Liver (tissue), 8 donors: ENCODE measurements at regions not wholly inside any gene's neighbourhood (a gene's known extent, or its start where the extent isn't known, plus 50 kb on each side); places are given as distances from the start of the nearest gene placed in this dataset.

ENCODE experiments used
- DNase-seq: peaks from one replicate; pipeline ENCODE4 v3.0.0-alpha.2; 2017; ENCODE audit warnings: low spot score
- H3K27ac ChIP-seq, 2 donors: one replicate each; pipeline ENCODE4 v1.7.0; 2013; ENCODE audit warnings: inconsistent platforms in 2 of 2, low read length in 2 of 2, control low read depth in 1 of 2, low read depth in 1 of 2, mild to moderate bottlenecking in 1 of 2
- H3K27me3 ChIP-seq, 4 donors: one replicate each; pipeline versions ENCODE4 v1.6.1 to v1.7.0; 2013; ENCODE audit warnings: low read length in 3 of 4, inconsistent platforms in 1 of 4, mild to moderate bottlenecking in 1 of 4, moderate library complexity in 1 of 4; ENCODE audit not compliant: control insufficient read depth in 4 of 4, insufficient read depth in 4 of 4
- H3K36me3 ChIP-seq, 4 donors: one replicate each; pipeline versions ENCODE4 v1.6.1 to v1.7.0; 2013; ENCODE audit warnings: low read length in 3 of 4, mild to moderate bottlenecking in 3 of 4, low read depth in 1 of 4, moderate library complexity in 1 of 4; ENCODE audit not compliant: control insufficient read depth in 4 of 4, insufficient read depth in 3 of 4
- H3K4me1 ChIP-seq, 4 donors: one replicate each; pipeline versions ENCODE4 v1.6.1 to v1.7.0; 2013; ENCODE audit warnings: low read length in 3 of 4, mild to moderate bottlenecking in 3 of 4, moderate library complexity in 1 of 4; ENCODE audit not compliant: control insufficient read depth in 4 of 4, insufficient read depth in 4 of 4
- H3K4me3 ChIP-seq, 3 donors: one replicate each; pipeline versions ENCODE4 v1.6.1 to v1.7.0; 2013; ENCODE audit warnings: low read length in 3 of 3, control low read depth in 1 of 3, low read depth in 1 of 3, mild to moderate bottlenecking in 1 of 3
- H3K9ac ChIP-seq, 2 donors: one replicate each; pipeline ENCODE4 v1.7.0; 2013; ENCODE audit warnings: low read length in 2 of 2, mild to moderate bottlenecking in 2 of 2, moderate library complexity in 2 of 2, control low read depth in 1 of 2, low read depth in 1 of 2
- H3K9me3 ChIP-seq, 4 donors: one replicate each; pipeline versions ENCODE4 v1.6.1 to v1.7.0; 2013; ENCODE audit warnings: low read length in 3 of 4; ENCODE audit not compliant: control insufficient read depth in 4 of 4
- NR2F2 ChIP-seq: IDR thresholded peaks from 2 replicates; pipeline ENCODE4 v1.6.1; 2016; ENCODE audit warnings: antibody characterized with exemption
- RAD21 ChIP-seq, 2 donors: IDR thresholded peaks; 2 replicates each; pipeline ENCODE4 v1.6.1; 2016; ENCODE audit warnings: antibody characterized with exemption in 2 of 2, mild to moderate bottlenecking in 2 of 2
- RXRA ChIP-seq, 2 donors: IDR thresholded peaks; 2 replicates each; pipeline ENCODE4 v1.6.1; 2017 to 2018; ENCODE audit warnings: antibody characterized with exemption in 2 of 2, mild to moderate bottlenecking in 1 of 2
- SP1 ChIP-seq: IDR thresholded peaks from 2 replicates; pipeline ENCODE4 v1.6.1; 2018; ENCODE audit warnings: antibody characterized with exemption, mild to moderate bottlenecking
- TAF1 ChIP-seq: conservative IDR thresholded peaks from 2 replicates; pipeline ENCODE4 v1.6.1; 2016; ENCODE audit warnings: antibody characterized with exemption, mild to moderate bottlenecking
- YY1 ChIP-seq: IDR thresholded peaks from 2 replicates; pipeline ENCODE4 v1.6.1; 2016; ENCODE audit warnings: antibody characterized with exemption, mild to moderate bottlenecking
- WGBS: extraction: QIAGEN DNeasy Blood & Tissue Kit; methylation state at CpG from one replicate; pipeline ENCODE4 v1.1.7; 2013; 5-methylcytosine and 5-hydroxymethylcytosine counted together
- TF ChIP-seq, protein P1 (sequence below): IDR thresholded peaks from 2 replicates; pipeline ENCODE4 v1.6.1; 2016; ENCODE audit warnings: antibody characterized with exemption
- TF ChIP-seq, protein P2 (sequence below): IDR thresholded peaks from 2 replicates; pipeline ENCODE4 v1.6.1; 2016; ENCODE audit warnings: antibody characterized with exemption
- TF ChIP-seq, protein P3 (sequence below): IDR thresholded peaks from 2 replicates; pipeline ENCODE4 v1.6.1; 2016; ENCODE audit warnings: antibody characterized with exemption
- TF ChIP-seq, protein P4 (sequence below): fragments of 150-350 bp; IDR thresholded peaks from 2 replicates; pipeline ENCODE4 v1.5.1; 2017; ENCODE audit warnings: improper control_type of control experiment, low read depth, low read length; ENCODE audit not compliant: missing input control
- TF ChIP-seq, protein P5 (sequence below): IDR thresholded peaks from 2 replicates; pipeline ENCODE4 v1.6.1; 2016; ENCODE audit warnings: antibody characterized with exemption, mild to moderate bottlenecking
- donor health status: healthy.
- donor health status: healthy.
- donor health status: healthy.
- donor health status: healthy.
- donor health status: healthy.

DNA sequence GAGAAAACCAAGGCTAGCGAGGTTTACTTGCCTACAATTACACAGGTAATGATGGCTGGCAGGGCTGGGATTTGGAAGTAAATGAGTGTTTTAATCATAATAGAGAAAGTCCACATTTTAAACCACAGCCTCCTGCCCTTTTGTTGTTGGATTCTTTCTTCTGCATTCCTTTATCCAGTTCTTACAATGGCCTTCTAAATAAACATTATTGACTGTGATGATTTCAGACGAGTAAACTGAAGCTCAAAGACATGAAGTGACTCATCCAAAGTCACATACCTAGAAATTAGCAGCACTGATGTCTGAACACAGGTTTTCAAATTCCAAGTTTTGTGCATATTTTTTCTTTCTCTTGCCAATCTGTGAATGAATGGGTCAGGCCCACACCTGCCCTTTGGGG is 51.2 kb upstream of the C1QTNF7 start:
- DNase-seq, result no peak
- Histone ChIP-seq H3K9me3 (no peaks in the 10 kb centered on the region), H3K36me3 (no peaks in the 10 kb centered on the region), H3K4me3 (no peak overlapping the region), H3K27me3 (no peaks in the 10 kb centered on the region), H3K27ac (no peak overlapping the region), H3K4me1 (no peaks in the 10 kb centered on the region), H3K9ac (no peak overlapping the region)
- 73% methylated on average over 2 of the region's 2 CpGs for WGBS
- TF ChIP-seq RAD21 (IDR thresholded peaks at IDR 0.05) (no peak), SP1 (no peak), RXRA (IDR thresholded peaks at IDR 0.05) (no peak), YY1 (no peak), TAF1 (no peak), NR2F2 (no peak)
- TF ChIP-seq, protein P1, sequence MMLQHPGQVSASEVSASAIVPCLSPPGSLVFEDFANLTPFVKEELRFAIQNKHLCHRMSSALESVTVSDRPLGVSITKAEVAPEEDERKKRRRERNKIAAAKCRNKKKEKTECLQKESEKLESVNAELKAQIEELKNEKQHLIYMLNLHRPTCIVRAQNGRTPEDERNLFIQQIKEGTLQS, result no peak
- TF ChIP-seq, protein P2, sequence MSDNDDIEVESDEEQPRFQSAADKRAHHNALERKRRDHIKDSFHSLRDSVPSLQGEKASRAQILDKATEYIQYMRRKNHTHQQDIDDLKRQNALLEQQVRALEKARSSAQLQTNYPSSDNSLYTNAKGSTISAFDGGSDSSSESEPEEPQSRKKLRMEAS, result no peak
- TF ChIP-seq, protein P3, sequence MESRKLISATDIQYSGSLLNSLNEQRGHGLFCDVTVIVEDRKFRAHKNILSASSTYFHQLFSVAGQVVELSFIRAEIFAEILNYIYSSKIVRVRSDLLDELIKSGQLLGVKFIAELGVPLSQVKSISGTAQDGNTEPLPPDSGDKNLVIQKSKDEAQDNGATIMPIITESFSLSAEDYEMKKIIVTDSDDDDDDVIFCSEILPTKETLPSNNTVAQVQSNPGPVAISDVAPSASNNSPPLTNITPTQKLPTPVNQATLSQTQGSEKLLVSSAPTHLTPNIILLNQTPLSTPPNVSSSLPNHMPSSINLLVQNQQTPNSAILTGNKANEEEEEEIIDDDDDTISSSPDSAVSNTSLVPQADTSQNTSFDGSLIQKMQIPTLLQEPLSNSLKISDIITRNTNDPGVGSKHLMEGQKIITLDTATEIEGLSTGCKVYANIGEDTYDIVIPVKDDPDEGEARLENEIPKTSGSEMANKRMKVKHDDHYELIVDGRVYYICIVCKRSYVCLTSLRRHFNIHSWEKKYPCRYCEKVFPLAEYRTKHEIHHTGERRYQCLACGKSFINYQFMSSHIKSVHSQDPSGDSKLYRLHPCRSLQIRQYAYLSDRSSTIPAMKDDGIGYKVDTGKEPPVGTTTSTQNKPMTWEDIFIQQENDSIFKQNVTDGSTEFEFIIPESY, result no peak
- TF ChIP-seq, protein P4, sequence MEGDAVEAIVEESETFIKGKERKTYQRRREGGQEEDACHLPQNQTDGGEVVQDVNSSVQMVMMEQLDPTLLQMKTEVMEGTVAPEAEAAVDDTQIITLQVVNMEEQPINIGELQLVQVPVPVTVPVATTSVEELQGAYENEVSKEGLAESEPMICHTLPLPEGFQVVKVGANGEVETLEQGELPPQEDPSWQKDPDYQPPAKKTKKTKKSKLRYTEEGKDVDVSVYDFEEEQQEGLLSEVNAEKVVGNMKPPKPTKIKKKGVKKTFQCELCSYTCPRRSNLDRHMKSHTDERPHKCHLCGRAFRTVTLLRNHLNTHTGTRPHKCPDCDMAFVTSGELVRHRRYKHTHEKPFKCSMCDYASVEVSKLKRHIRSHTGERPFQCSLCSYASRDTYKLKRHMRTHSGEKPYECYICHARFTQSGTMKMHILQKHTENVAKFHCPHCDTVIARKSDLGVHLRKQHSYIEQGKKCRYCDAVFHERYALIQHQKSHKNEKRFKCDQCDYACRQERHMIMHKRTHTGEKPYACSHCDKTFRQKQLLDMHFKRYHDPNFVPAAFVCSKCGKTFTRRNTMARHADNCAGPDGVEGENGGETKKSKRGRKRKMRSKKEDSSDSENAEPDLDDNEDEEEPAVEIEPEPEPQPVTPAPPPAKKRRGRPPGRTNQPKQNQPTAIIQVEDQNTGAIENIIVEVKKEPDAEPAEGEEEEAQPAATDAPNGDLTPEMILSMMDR, result no peak
- TF ChIP-seq, protein P5, sequence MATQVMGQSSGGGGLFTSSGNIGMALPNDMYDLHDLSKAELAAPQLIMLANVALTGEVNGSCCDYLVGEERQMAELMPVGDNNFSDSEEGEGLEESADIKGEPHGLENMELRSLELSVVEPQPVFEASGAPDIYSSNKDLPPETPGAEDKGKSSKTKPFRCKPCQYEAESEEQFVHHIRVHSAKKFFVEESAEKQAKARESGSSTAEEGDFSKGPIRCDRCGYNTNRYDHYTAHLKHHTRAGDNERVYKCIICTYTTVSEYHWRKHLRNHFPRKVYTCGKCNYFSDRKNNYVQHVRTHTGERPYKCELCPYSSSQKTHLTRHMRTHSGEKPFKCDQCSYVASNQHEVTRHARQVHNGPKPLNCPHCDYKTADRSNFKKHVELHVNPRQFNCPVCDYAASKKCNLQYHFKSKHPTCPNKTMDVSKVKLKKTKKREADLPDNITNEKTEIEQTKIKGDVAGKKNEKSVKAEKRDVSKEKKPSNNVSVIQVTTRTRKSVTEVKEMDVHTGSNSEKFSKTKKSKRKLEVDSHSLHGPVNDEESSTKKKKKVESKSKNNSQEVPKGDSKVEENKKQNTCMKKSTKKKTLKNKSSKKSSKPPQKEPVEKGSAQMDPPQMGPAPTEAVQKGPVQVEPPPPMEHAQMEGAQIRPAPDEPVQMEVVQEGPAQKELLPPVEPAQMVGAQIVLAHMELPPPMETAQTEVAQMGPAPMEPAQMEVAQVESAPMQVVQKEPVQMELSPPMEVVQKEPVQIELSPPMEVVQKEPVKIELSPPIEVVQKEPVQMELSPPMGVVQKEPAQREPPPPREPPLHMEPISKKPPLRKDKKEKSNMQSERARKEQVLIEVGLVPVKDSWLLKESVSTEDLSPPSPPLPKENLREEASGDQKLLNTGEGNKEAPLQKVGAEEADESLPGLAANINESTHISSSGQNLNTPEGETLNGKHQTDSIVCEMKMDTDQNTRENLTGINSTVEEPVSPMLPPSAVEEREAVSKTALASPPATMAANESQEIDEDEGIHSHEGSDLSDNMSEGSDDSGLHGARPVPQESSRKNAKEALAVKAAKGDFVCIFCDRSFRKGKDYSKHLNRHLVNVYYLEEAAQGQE, result no peak
